HCT116 (cell line): ENCODE measurements at regions not wholly inside any gene's neighbourhood (a gene's known extent, or its start where the extent isn't known, plus 50 kb on each side); places are given as distances from the start of the nearest gene placed in this dataset.

Source experiments
- ATAC-seq: fragments of 200-7000 bp; cut with Tn5 transposase; 2 replicates; pipeline ENCODE4 v1.9.1; 2020; ENCODE audit warnings: mild to moderate bottlenecking, moderate library complexity
- BruUV-seq: library from RNA; stranded (reverse); fragments of 400-500 nt; replicated peaks from 2 replicates; lab custom pipeline; 2021; lab: Mats Ljungman, UMichigan
- CTCF ChIA-PET: fragments of 300-600 bp; sonication (Branson Sonifier 250); formaldehyde crosslinking; loops from one replicate; lab custom pipeline; 2021; ENCODE audit warnings: antibody characterized with exemption; lab: Charles Lee
- POLR2A ChIA-PET: fragments of 300-600, 350-600 bp; sonication (Branson Sonifier 250); formaldehyde crosslinking; loops from one replicate; lab custom pipeline; 2021; ENCODE audit warnings: antibody characterized with exemption; lab: Charles Lee
- RAD21 ChIA-PET, 2 experiments: fragments of 300-600 bp; sonication (Branson Sonifier 250); formaldehyde crosslinking; loops; one replicate each; lab custom pipeline; 2023; ENCODE audit warnings: low total read pairs in 2 of 2; ENCODE audit not compliant: uncharacterized antibody in 2 of 2, unreplicated experiment in 2 of 2, low non-redundant PET in 1 of 2; lab: Charles Lee
- DNase-seq: peaks from one replicate; pipeline ENCODE4 v3.0.0-alpha.2; 2010; ENCODE audit warnings: low read depth, low spot score
- H2AFZ ChIP-seq: fragments of 200-600 bp; shearing (Covaris generic), sonication (generic); 2 replicates; pipeline ENCODE4 v1.6.1; 2017; ENCODE audit warnings: low read depth, mixed run types, mixed read lengths, antibody characterized with exemption, low read length; ENCODE audit not compliant: poor library complexity, severe bottlenecking
- H3K27ac ChIP-seq: 2 replicates; pipeline ENCODE4 v1.5.1; 2012; ENCODE audit warnings: low read depth, low read length
- H3K27me3 ChIP-seq: fragments of 200-600 bp; sonication (generic); 2 replicates; pipeline ENCODE4 v1.6.1; 2016; ENCODE audit warnings: mixed run types, low read length, mixed read lengths; ENCODE audit not compliant: insufficient read depth
- H3K36me3 ChIP-seq, 2 experiments: fragments of 200-500 bp in 1 of 2; fragments of 200-600 bp in 1 of 2; sonication (Bioruptor generic) in 1 of 2; sonication (generic) in 1 of 2; 2 replicates each; pipeline versions ENCODE4 v1.5.1 to v1.6.1; 2014 to 2016; ENCODE audit warnings: low read length in 2 of 2, inconsistent platforms in 1 of 2, mixed read lengths in 1 of 2, mixed run types in 1 of 2; ENCODE audit not compliant: insufficient read depth in 2 of 2, control insufficient read depth in 1 of 2
- H3K4me1 ChIP-seq, 2 experiments: fragments of 200-600 bp in 1 of 2; sonication (generic) in 1 of 2; 2 replicates each; pipeline versions ENCODE4 v1.5.1 to v1.6.1; 2012 to 2017; ENCODE audit warnings: low read length in 2 of 2, inconsistent platforms in 1 of 2, mild to moderate bottlenecking in 1 of 2, mixed read lengths in 1 of 2, mixed run types in 1 of 2, moderate library complexity in 1 of 2; ENCODE audit not compliant: insufficient read depth in 2 of 2, control insufficient read depth in 1 of 2
- H3K4me2 ChIP-seq: fragments of 200-600 bp; sonication (generic); 2 replicates; pipeline ENCODE4 v1.6.1; 2017; ENCODE audit warnings: mixed run types, low read length, mixed read lengths
- H3K4me3 ChIP-seq, 2 experiments: fragments of 200-600 bp in 1 of 2; sonication (generic) in 1 of 2; replicated peaks in 1 of 2; 2 replicates each; pipeline ENCODE4 v1.5.1; 2011 to 2016; ENCODE audit warnings: low read length in 2 of 2, control low read depth in 1 of 2, low read depth in 1 of 2, mild to moderate bottlenecking in 1 of 2, mixed read lengths in 1 of 2, mixed run types in 1 of 2
- H3K79me2 ChIP-seq: fragments of 200-600 bp; sonication (generic); 2 replicates; pipeline ENCODE4 v1.6.1; 2017; ENCODE audit warnings: mild to moderate bottlenecking, mixed run types, low read length, moderate library complexity, mixed read lengths; ENCODE audit not compliant: insufficient read depth
- H3K9ac ChIP-seq: fragments of 200-600 bp; sonication (generic); 2 replicates; pipeline ENCODE4 v1.6.1; 2016; ENCODE audit warnings: low read length, mixed read lengths
- H3K9me2 ChIP-seq: fragments of 200-600 bp; sonication (generic), shearing (Covaris generic); 2 replicates; pipeline ENCODE4 v1.6.1; 2017; ENCODE audit warnings: mixed run types, mild to moderate bottlenecking, moderate library complexity; ENCODE audit not compliant: insufficient read depth
- H3K9me3 ChIP-seq, 2 experiments: fragments of 200-500 bp in 1 of 2; fragments of 200-600 bp in 1 of 2; sonication (Bioruptor generic) in 1 of 2; sonication (generic) in 1 of 2; 2 replicates each; pipeline ENCODE4 v1.6.1; 2014 to 2017; ENCODE audit warnings: low read length in 2 of 2, mixed read lengths in 2 of 2, inconsistent platforms in 1 of 2, low read depth in 1 of 2, mild to moderate bottlenecking in 1 of 2, mixed run types in 1 of 2, moderate library complexity in 1 of 2; ENCODE audit not compliant: control insufficient read depth in 1 of 2, insufficient read depth in 1 of 2
- H4K20me1 ChIP-seq: fragments of 200-600 bp; sonication (generic), shearing (Covaris generic); 2 replicates; pipeline ENCODE4 v1.6.1; 2017; ENCODE audit warnings: mixed run types, mild to moderate bottlenecking, moderate library complexity; ENCODE audit not compliant: insufficient read depth
- EGR1 ChIP-seq: IDR thresholded peaks from 2 replicates; pipeline ENCODE4 v1.6.1; 2012; ENCODE audit warnings: low read depth
- EZH2 ChIP-seq: fragments of 200-600 bp; sonication (generic); IDR thresholded peaks from 2 replicates; pipeline ENCODE4 v1.6.1; 2017; ENCODE audit warnings: antibody characterized with exemption, mixed run types
- FOSL1 ChIP-seq: IDR thresholded peaks from 2 replicates; pipeline ENCODE4 v1.6.1; 2012; ENCODE audit warnings: low read depth
- JUND ChIP-seq: IDR thresholded peaks from 2 replicates; pipeline ENCODE4 v1.6.1; 2012
- POLR2A ChIP-seq: IDR thresholded peaks from 2 replicates; pipeline ENCODE4 v1.7.0; 2011; ENCODE audit warnings: borderline replicate concordance; ENCODE audit not compliant: insufficient read depth, insufficient read length; ENCODE audit errors: extremely low read depth
- RAD21 ChIP-seq: IDR thresholded peaks from 2 replicates; pipeline ENCODE4 v1.6.1; 2012; ENCODE audit warnings: low read depth, mild to moderate bottlenecking
- YY1 ChIP-seq: IDR thresholded peaks from 2 replicates; pipeline ENCODE4 v1.6.1; 2011; ENCODE audit warnings: low read length, low read depth, moderate library complexity, mild to moderate bottlenecking; ENCODE audit not compliant: insufficient replicate concordance; ENCODE audit errors: extremely low read depth
- intact Hi-C: fragments of 100-400 bp; cut with micrococcal nuclease; formaldehyde crosslinking; loops from 2 replicates; pipeline ENCODE4 v1.10.0; 2022
- TF ChIP-seq, protein P1 (sequence below): IDR thresholded peaks from 2 replicates; pipeline ENCODE4 v1.6.1; 2012
- TF ChIP-seq, protein P2 (sequence below), 3 experiments: fragments of 200-600 bp in 1 of 3; sonication (generic) in 1 of 3; IDR thresholded peaks in 2 of 3; conservative IDR thresholded peaks in 1 of 3; 2 replicates each; pipeline ENCODE4 v1.5.1; 2012 to 2017; ENCODE audit warnings: low read depth in 2 of 3, low read length in 2 of 3, antibody characterized with exemption in 1 of 3, borderline replicate concordance in 1 of 3, control low read depth in 1 of 3, mild to moderate bottlenecking in 1 of 3, mixed read lengths in 1 of 3, mixed run types in 1 of 3, moderate library complexity in 1 of 3; ENCODE audit not compliant: insufficient read depth in 1 of 3
- TF ChIP-seq, protein P3 (sequence below): IDR thresholded peaks from 2 replicates; pipeline ENCODE4 v1.6.1; 2012

- BruUV-seq: no TSS peak
- Histone ChIP-seq H3K9me3 (peaks cover 0 to 6% of the 10 kb centered on the region in 2 experiments; a peak in 2 of 4 replicates), H2AFZ (no peak overlapping the region), H4K20me1 (no peaks in the 10 kb centered on the region), H3K9me2 (no peaks in the 10 kb centered on the region), H3K36me3 (peaks cover 0 to 5% of the 10 kb centered on the region in 2 experiments; a peak in 1 of 4 replicates), H3K27me3 (no peaks in the 10 kb centered on the region), H3K79me2 (no peaks in the 10 kb centered on the region), H3K4me2 (peak overlapping the region; percentile 61; the same call in 1 of the 2 replicates), H3K4me1 (peaks cover 43 to 56% of the 10 kb centered on the region in 2 experiments), H3K9ac (no peak overlapping the region), H3K27ac (no peak overlapping the region), H3K4me3 (no peak overlapping the region)
- CTCF ChIA-PET: no interaction called here
- intact Hi-C loops: no loop called here
- DNase-seq (no peak), ATAC-seq (no peak)
- TF ChIP-seq, protein P1, sequence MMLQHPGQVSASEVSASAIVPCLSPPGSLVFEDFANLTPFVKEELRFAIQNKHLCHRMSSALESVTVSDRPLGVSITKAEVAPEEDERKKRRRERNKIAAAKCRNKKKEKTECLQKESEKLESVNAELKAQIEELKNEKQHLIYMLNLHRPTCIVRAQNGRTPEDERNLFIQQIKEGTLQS: no peak
- TF ChIP-seq POLR2A (no peak), JUND (no peak), EGR1 (no peak), EZH2 (no peak), FOSL1 (no peak), YY1 (no peak), RAD21 (no peak)
- TF ChIP-seq, protein P2, sequence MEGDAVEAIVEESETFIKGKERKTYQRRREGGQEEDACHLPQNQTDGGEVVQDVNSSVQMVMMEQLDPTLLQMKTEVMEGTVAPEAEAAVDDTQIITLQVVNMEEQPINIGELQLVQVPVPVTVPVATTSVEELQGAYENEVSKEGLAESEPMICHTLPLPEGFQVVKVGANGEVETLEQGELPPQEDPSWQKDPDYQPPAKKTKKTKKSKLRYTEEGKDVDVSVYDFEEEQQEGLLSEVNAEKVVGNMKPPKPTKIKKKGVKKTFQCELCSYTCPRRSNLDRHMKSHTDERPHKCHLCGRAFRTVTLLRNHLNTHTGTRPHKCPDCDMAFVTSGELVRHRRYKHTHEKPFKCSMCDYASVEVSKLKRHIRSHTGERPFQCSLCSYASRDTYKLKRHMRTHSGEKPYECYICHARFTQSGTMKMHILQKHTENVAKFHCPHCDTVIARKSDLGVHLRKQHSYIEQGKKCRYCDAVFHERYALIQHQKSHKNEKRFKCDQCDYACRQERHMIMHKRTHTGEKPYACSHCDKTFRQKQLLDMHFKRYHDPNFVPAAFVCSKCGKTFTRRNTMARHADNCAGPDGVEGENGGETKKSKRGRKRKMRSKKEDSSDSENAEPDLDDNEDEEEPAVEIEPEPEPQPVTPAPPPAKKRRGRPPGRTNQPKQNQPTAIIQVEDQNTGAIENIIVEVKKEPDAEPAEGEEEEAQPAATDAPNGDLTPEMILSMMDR (IDR thresholded peaks at IDR 0.05 in 2 of 3, conservative IDR thresholded peaks at IDR 0.05 in 1 of 3; ENCODE audit: borderline replicate concordance in 1 of 3, insufficient read depth in 1 of 3, low read depth in 2 of 3, low read length in 2 of 3): no peak
- RAD21 ChIA-PET: no interaction called here
- POLR2A ChIA-PET: no interaction called here
Measured at GRCh38 chr9:111726949-111727348, 65.5 kb downstream of the GNG10 start.

DNA sequence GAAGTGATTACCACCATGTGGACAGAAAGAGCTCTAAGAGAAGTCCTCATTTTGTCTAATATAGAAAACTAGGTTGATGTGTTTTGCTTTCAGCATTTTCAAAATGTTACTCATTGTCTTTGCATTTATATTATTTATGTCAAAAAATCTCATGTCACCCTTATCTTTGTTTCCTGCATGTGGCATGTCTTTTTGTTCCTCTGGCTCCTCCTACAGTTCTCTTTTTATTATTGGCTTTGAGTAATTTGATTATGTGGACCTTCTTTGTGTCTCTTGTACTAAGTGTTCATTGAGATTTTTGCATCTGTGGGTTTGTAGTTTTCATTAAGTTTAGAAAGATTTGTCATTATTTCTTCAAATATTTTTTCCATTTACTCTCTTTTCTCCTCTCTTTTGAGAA is 58.8 kb downstream of the GNG10 start:
- no peak overlapping the region for H3K9ac ChIP-seq
- no peaks in the 10 kb centered on the region for H4K20me1 ChIP-seq
- no peak overlapping the region for H3K27ac ChIP-seq
- DNase-seq: no peak
- ChIA-PET CTCF (no interaction called here), POLR2A (no interaction called here), RAD21 (no interaction called here)
- no peaks in the 10 kb centered on the region for H3K36me3 ChIP-seq
- H3K27me3 ChIP-seq: no peaks in the 10 kb centered on the region
- peaks cover 6 to 19% of the 10 kb centered on the region in 2 experiments; a peak in 3 of 4 replicates for H3K4me1 ChIP-seq
- H3K4me3 ChIP-seq: no peak overlapping the region
- H3K9me3 ChIP-seq: no peaks in the 10 kb centered on the region
- H3K9me2 ChIP-seq: no peaks in the 10 kb centered on the region
- ATAC-seq: no peak
- intact Hi-C loops: no loop called here
- TF ChIP-seq, protein P3, sequence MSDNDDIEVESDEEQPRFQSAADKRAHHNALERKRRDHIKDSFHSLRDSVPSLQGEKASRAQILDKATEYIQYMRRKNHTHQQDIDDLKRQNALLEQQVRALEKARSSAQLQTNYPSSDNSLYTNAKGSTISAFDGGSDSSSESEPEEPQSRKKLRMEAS: no peak
- TF ChIP-seq, protein P2 (IDR thresholded peaks at IDR 0.05 in 2 of 3, conservative IDR thresholded peaks at IDR 0.05 in 1 of 3; ENCODE audit: borderline replicate concordance in 1 of 3, insufficient read depth in 1 of 3, low read depth in 2 of 3, low read length in 2 of 3): peak in 1 of 3 experiments; percentile 11; a peak in 1 of 6 replicates
- no TSS peak for BruUV-seq
- H3K79me2 ChIP-seq: no peaks in the 10 kb centered on the region
- H3K4me2 ChIP-seq: no peak overlapping the region
- H2AFZ ChIP-seq: no peak overlapping the region
